ENCODE measurements at regions not wholly inside any gene's neighbourhood (a gene's known extent, or its start where the extent isn't known, plus 50 kb on each side); places are given as distances from the start of the nearest gene placed in this dataset.
"Not testable (repeated sequence)": the region's sequence is repeated elsewhere in the genome, so short reads cannot be mapped to it uniquely, and the experiment has no call there.

- H3K36me3 Mint-ChIP-seq; DNase-seq (ENCODE audit: low spot score in 2 of 2); H3K27ac Mint-ChIP-seq; H3K9me3 Mint-ChIP-seq; ATAC-seq: not testable (repeated sequence)
These were observed 396.2 kb downstream of the ATP23 start for GRCh38 chr12:58337539-58337938.

GRCh38 chr12:58341791-58342190 lies 400.4 kb downstream of the ATP23 start:
- no peak for DNase-seq (ENCODE audit: low spot score in 2 of 2)
- no peaks in the 10 kb centered on the region for H3K36me3 Mint-ChIP-seq
- ATAC-seq: no peak
- peaks cover 0 to 7% of the 10 kb centered on the region in 2 donors for H3K9me3 Mint-ChIP-seq
- no peak overlapping the region for H3K27ac Mint-ChIP-seq

- no peak for DNase-seq (ENCODE audit: low spot score in 2 of 2)
- no peak for ATAC-seq
- no peak overlapping the region for H3K27ac Mint-ChIP-seq
- no peaks in the 10 kb centered on the region for H3K36me3 Mint-ChIP-seq
- peaks cover 0 to 7% of the 10 kb centered on the region in 2 donors for H3K9me3 Mint-ChIP-seq
These were observed 401.4 kb downstream of the ATP23 start for GRCh38 chr12:58342736-58343135.

- Mint-ChIP-seq H3K9me3 (no peaks in the 10 kb centered on the region), H3K27ac (no peak overlapping the region), H3K36me3 (no peaks in the 10 kb centered on the region)
- ATAC-seq: no peak
- DNase-seq (ENCODE audit: low spot score in 2 of 2): no peak
These were observed 404.8 kb downstream of the ATP23 start for GRCh38 chr12:58346032-58346632.

- DNase-seq (ENCODE audit: low spot score in 2 of 2) (no peak), ATAC-seq (no peak)
- no peak overlapping the region for H3K27ac Mint-ChIP-seq
- H3K36me3 Mint-ChIP-seq: no peaks in the 10 kb centered on the region
- H3K9me3 Mint-ChIP-seq: no peaks in the 10 kb centered on the region
These were observed 405.8 kb downstream of the ATP23 start for GRCh38 chr12:58347188-58347587.

GRCh38 chr12:58347691-58348090 lies 406.3 kb downstream of the ATP23 start:
- DNase-seq (ENCODE audit: low spot score in 2 of 2) (no peak), ATAC-seq (no peak)
- H3K36me3 Mint-ChIP-seq: no peaks in the 10 kb centered on the region
- no peaks in the 10 kb centered on the region for H3K9me3 Mint-ChIP-seq
- no peak overlapping the region for H3K27ac Mint-ChIP-seq

GRCh38 chr12:58349161-58349560 lies 407.8 kb downstream of the ATP23 start:
- DNase-seq (ENCODE audit: low spot score in 2 of 2): no peak

GRCh38 chr12:58356794-58357193 lies 415.4 kb downstream of the ATP23 start:
- Mint-ChIP-seq H3K36me3 (no peaks in the 10 kb centered on the region), H3K27ac (no peak overlapping the region), H3K9me3 (no peaks in the 10 kb centered on the region)
- ATAC-seq: no peak
- DNase-seq (ENCODE audit: low spot score in 2 of 2): no peak

More at GRCh38 chr12:58349161-58349560, 407.8 kb downstream of the ATP23 start:
- H3K9me3 Mint-ChIP-seq: no peaks in the 10 kb centered on the region
- H3K36me3 Mint-ChIP-seq: no peaks in the 10 kb centered on the region
- no peak overlapping the region for H3K27ac Mint-ChIP-seq
- ATAC-seq: no peak

GRCh38 chr12:58357511-58357910 lies 416.1 kb downstream of the ATP23 start:
- Mint-ChIP-seq H3K27ac (no peak overlapping the region), H3K36me3 (no peaks in the 10 kb centered on the region), H3K9me3 (no peaks in the 10 kb centered on the region)
- ATAC-seq (no peak), DNase-seq (ENCODE audit: low spot score in 2 of 2) (no peak)

- H3K36me3 Mint-ChIP-seq: no peaks in the 10 kb centered on the region
These were observed 417.0 kb downstream of the ATP23 start for GRCh38 chr12:58358369-58358768.

GRCh38 chr12:58359084-58359483 lies 417.7 kb downstream of the ATP23 start:
- Mint-ChIP-seq H3K36me3 (no peaks in the 10 kb centered on the region), H3K9me3 (no peaks in the 10 kb centered on the region), H3K27ac (no peak overlapping the region)
- no peak for ATAC-seq
- no peak for DNase-seq (ENCODE audit: low spot score in 2 of 2)

More at GRCh38 chr12:58358369-58358768, 417.0 kb downstream of the ATP23 start:
- ATAC-seq (no peak), DNase-seq (ENCODE audit: low spot score in 2 of 2) (no peak)
- H3K9me3 Mint-ChIP-seq: no peaks in the 10 kb centered on the region
- no peak overlapping the region for H3K27ac Mint-ChIP-seq

- ATAC-seq (no peak), DNase-seq (ENCODE audit: low spot score in 2 of 2) (no peak)
- no peak overlapping the region for H3K27ac Mint-ChIP-seq
- no peaks in the 10 kb centered on the region for H3K9me3 Mint-ChIP-seq
- no peaks in the 10 kb centered on the region for H3K36me3 Mint-ChIP-seq
These were observed 419.7 kb downstream of the ATP23 start for GRCh38 chr12:58361056-58361455.

GRCh38 chr12:58363971-58364370 lies 422.6 kb downstream of the ATP23 start:
- DNase-seq (ENCODE audit: low spot score in 2 of 2) (no peak), ATAC-seq (no peak)
- Mint-ChIP-seq H3K36me3 (no peaks in the 10 kb centered on the region), H3K9me3 (no peaks in the 10 kb centered on the region), H3K27ac (no peak overlapping the region)

- DNase-seq (ENCODE audit: low spot score in 2 of 2): no peak
- no peak for ATAC-seq
- Mint-ChIP-seq H3K36me3 (no peaks in the 10 kb centered on the region), H3K27ac (no peak overlapping the region), H3K9me3 (no peaks in the 10 kb centered on the region)
These were observed 423.2 kb downstream of the ATP23 start for GRCh38 chr12:58364389-58365086.

- Mint-ChIP-seq H3K36me3 (no peaks in the 10 kb centered on the region), H3K27ac (no peak overlapping the region), H3K9me3 (no peaks in the 10 kb centered on the region)
- ATAC-seq: no peak
- DNase-seq (ENCODE audit: low spot score in 2 of 2): no peak
These were observed 423.7 kb downstream of the ATP23 start for GRCh38 chr12:58365087-58365390.

- no peaks in the 10 kb centered on the region for H3K9me3 Mint-ChIP-seq
- H3K27ac Mint-ChIP-seq: no peak overlapping the region
- DNase-seq (ENCODE audit: low spot score in 2 of 2): no peak
- ATAC-seq: no peak
- H3K36me3 Mint-ChIP-seq: no peaks in the 10 kb centered on the region
These were observed 425.7 kb downstream of the ATP23 start for GRCh38 chr12:58367041-58367440.

GRCh38 chr12:58368001-58368400 lies 426.6 kb downstream of the ATP23 start:
- ATAC-seq: no peak
- no peak overlapping the region for H3K27ac Mint-ChIP-seq
- DNase-seq (ENCODE audit: low spot score in 2 of 2): no peak
- no peaks in the 10 kb centered on the region for H3K36me3 Mint-ChIP-seq
- H3K9me3 Mint-ChIP-seq: no peaks in the 10 kb centered on the region

- no peaks in the 10 kb centered on the region for H3K36me3 Mint-ChIP-seq
- H3K27ac Mint-ChIP-seq: no peak overlapping the region
- H3K9me3 Mint-ChIP-seq: no peaks in the 10 kb centered on the region
- DNase-seq (ENCODE audit: low spot score in 2 of 2) (no peak), ATAC-seq (no peak)
These were observed 428.2 kb downstream of the ATP23 start for GRCh38 chr12:58369576-58369975.

All from activated naive CD4-positive, alpha-beta T cell treated with anti-CD3 and anti-CD28 coated beads, Interleukin-2, amount 50 U/mL, for 72 hours (primary cell).